ACC112 (cell line): ENCODE measurements at regions not wholly inside any gene's neighbourhood (a gene's known extent, or its start where the extent isn't known, plus 50 kb on each side); places are given as distances from the start of the nearest gene placed in this dataset.

ENCODE experiments used
- H2AFZ ChIP-seq: fragments of 200-600 bp; sonication (generic); one replicate; pipeline ENCODE4 v1.6.0; 2017; ENCODE audit warnings: antibody characterized with exemption, low read length; ENCODE audit not compliant: unreplicated experiment
- H3K27ac ChIP-seq: fragments of 200-600 bp; sonication (generic); 2 replicates; pipeline ENCODE4 v1.5.1; 2014; ENCODE audit warnings: low read depth, mild to moderate bottlenecking, antibody characterized with exemption, low read length, moderate library complexity
- H3K27me3 ChIP-seq: fragments of 200-600 bp; sonication (generic); 2 replicates; pipeline ENCODE4 v1.6.1; 2014; ENCODE audit warnings: mild to moderate bottlenecking, antibody characterized with exemption, low read length, moderate library complexity, mixed read lengths; ENCODE audit not compliant: insufficient read depth
- H3K36me3 ChIP-seq: fragments of 200-600 bp; sonication (generic); 2 replicates; pipeline ENCODE4 v1.6.1; 2016; ENCODE audit warnings: mild to moderate bottlenecking, antibody characterized with exemption, low read length, moderate library complexity, mixed read lengths; ENCODE audit not compliant: insufficient read depth
- H3K4me1 ChIP-seq: fragments of 200-600 bp; sonication (generic); one replicate; pipeline ENCODE4 v1.6.1; 2016; ENCODE audit warnings: low read length, mixed read lengths; ENCODE audit not compliant: insufficient read depth, unreplicated experiment, control insufficient read depth
- H3K4me3 ChIP-seq: fragments of 200-600 bp; sonication (generic); 2 replicates; pipeline ENCODE4 v1.5.1; 2014; ENCODE audit warnings: mild to moderate bottlenecking, low read depth, low read length
- H3K79me2 ChIP-seq: fragments of 200-600 bp; sonication (generic); one replicate; pipeline ENCODE4 v1.6.0; 2016; ENCODE audit warnings: low read length; ENCODE audit not compliant: control insufficient read depth, unreplicated experiment, insufficient read depth

- H3K79me2 ChIP-seq, result no peaks in the 10 kb centered on the region
- no peak overlapping the region for H3K4me3 ChIP-seq
- H3K27ac ChIP-seq, result no peak overlapping the region
- no peak overlapping the region for H2AFZ ChIP-seq
- no peaks in the 10 kb centered on the region for H3K36me3 ChIP-seq
- peaks cover 5% of the 10 kb centered on the region for H3K4me1 ChIP-seq
- H3K27me3 ChIP-seq, result peaks cover 62% of the 10 kb centered on the region
These were observed 155.2 kb upstream of the AVPR1A start for GRCh38 chr12:63305901-63306875.

- Histone ChIP-seq H3K27me3 (peaks cover 69% of the 10 kb centered on the region), H3K79me2 (no peaks in the 10 kb centered on the region), H2AFZ (no peak overlapping the region), H3K4me3 (no peak overlapping the region), H3K27ac (no peak overlapping the region), H3K4me1 (peaks cover 5% of the 10 kb centered on the region), H3K36me3 (no peaks in the 10 kb centered on the region)
These were observed 153.9 kb upstream of the AVPR1A start for GRCh38 chr12:63304887-63305316.

DNA sequence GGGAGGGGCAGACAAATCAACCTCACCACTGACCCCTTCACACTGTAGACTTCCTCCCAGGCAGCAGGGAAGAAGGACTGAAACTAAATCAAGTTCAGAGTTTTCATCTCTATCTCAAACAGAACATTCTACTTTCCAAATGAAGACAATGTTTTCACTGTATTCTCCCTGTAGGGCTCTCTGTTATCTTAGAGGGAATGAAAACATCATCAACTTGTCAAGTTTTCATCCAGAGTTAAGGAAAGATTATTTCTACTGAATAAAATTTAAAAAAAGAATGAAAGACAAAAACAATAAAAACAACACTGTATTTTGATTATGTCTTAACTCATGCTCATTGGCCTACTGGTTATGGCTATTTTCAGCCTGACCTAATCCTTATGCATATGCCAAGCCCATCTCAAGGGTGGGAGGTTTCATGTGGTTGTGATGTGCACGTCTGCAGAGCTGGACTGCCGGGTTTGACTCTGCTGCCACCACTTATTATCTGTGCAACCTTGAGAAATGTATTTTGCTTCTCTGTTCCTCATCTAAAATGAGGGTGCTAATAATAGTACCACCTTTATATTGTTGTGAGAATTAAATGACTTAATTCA lies 152.0 kb upstream of the AVPR1A start:
- no peaks in the 10 kb centered on the region for H3K36me3 ChIP-seq
- no peaks in the 10 kb centered on the region for H3K79me2 ChIP-seq
- no peak overlapping the region for H3K27ac ChIP-seq
- H2AFZ ChIP-seq, result no peak overlapping the region
- H3K4me3 ChIP-seq, result no peak overlapping the region
- peaks cover 77% of the 10 kb centered on the region for H3K27me3 ChIP-seq
- H3K4me1 ChIP-seq, result no peaks in the 10 kb centered on the region

- no peak overlapping the region for H3K27ac ChIP-seq
- no peaks in the 10 kb centered on the region for H3K4me1 ChIP-seq
- H3K4me3 ChIP-seq, result no peak overlapping the region
- H3K36me3 ChIP-seq, result no peaks in the 10 kb centered on the region
- peaks cover 75% of the 10 kb centered on the region for H3K27me3 ChIP-seq
- H3K79me2 ChIP-seq, result no peaks in the 10 kb centered on the region
- no peak overlapping the region for H2AFZ ChIP-seq
These were observed 151.4 kb upstream of the AVPR1A start for GRCh38 chr12:63302269-63302940.

DNA sequence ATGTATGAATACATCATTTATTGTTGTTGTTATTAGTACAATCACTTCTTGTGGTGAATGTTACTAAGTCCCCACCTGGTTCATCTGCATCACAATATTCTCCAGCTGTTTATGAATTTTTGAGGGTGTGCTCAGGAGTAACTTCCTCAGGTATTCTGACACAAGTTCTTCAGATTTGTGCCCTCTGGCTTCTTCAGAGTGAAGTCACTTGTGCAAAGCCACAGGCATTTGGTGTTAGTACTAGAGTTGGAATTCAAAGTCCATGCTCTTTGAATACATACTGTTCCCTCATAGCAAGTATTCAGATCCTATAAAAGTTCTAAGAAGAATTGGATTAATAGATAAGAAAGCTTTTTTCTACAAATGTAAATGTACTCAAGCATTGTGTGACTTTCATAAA lies 150.3 kb upstream of the AVPR1A start:
- Histone ChIP-seq H3K79me2 (no peaks in the 10 kb centered on the region), H2AFZ (no peak overlapping the region), H3K4me3 (no peak overlapping the region), H3K27me3 (peaks cover 65% of the 10 kb centered on the region), H3K27ac (no peak overlapping the region), H3K4me1 (no peaks in the 10 kb centered on the region), H3K36me3 (no peaks in the 10 kb centered on the region)

DNA sequence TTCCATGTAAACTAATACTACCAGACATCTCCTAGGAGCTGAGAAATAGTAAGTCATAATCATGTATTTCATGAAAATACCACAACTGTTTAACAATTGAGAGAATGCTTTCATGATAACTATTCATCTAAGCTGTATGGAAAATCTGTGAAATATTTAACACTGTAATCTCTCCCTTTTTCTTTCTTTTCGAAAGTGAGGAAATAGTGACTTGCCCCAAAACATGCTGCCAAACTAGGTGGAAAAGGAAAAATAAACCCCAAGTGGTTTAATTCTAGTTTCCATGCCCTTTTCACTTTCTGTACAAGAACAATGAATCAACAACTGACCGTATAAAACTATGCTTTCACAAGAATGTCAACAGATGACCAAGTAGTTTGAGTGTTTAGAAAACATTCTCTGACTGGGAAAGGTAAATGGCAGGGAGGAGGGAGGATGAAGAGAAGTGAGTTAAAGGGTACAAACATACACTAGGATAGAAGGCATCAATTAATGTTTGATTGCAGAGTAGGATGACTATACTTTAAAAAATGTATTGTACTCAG lies 147.5 kb upstream of the AVPR1A start:
- Histone ChIP-seq H3K36me3 (no peaks in the 10 kb centered on the region), H3K27me3 (peaks cover 43% of the 10 kb centered on the region), H3K27ac (no peak overlapping the region), H3K4me1 (peaks cover 14% of the 10 kb centered on the region), H2AFZ (no peak overlapping the region), H3K79me2 (no peaks in the 10 kb centered on the region), H3K4me3 (no peak overlapping the region)

DNA sequence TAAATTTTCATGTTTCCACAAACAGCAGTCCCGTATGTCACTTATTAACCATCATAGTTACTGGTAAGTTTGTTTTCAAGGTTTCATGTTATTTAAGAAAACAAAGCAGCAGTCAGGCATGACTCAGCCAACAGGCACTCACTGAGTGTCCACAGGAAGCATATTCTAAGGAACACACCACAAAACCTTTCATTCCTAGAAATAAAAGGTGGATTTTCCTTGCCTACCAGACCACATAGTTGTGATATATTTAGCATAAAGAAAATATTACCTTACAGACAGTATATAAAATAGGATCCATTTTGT lies 143.3 kb upstream of the AVPR1A start:
- Histone ChIP-seq H3K4me1 (peaks cover 14% of the 10 kb centered on the region), H3K79me2 (no peaks in the 10 kb centered on the region), H3K36me3 (no peaks in the 10 kb centered on the region), H3K4me3 (no peak overlapping the region), H3K27ac (peak overlapping the region; percentile 44), H2AFZ (no peak overlapping the region), H3K27me3 (peaks cover 28% of the 10 kb centered on the region)

- Histone ChIP-seq H3K79me2 (no peaks in the 10 kb centered on the region), H2AFZ (no peak overlapping the region), H3K27ac (no peak overlapping the region), H3K4me1 (peaks cover 14% of the 10 kb centered on the region), H3K27me3 (peaks cover 32% of the 10 kb centered on the region), H3K4me3 (no peak overlapping the region), H3K36me3 (no peaks in the 10 kb centered on the region)
These were observed 141.6 kb upstream of the AVPR1A start for GRCh38 chr12:63292471-63293221.

GRCh38 chr12:63276537-63277365 lies 125.8 kb upstream of the AVPR1A start:
- H3K36me3 ChIP-seq, result no peaks in the 10 kb centered on the region
- peak overlapping the region; percentile 60 for H3K4me3 ChIP-seq
- no peaks in the 10 kb centered on the region for H3K79me2 ChIP-seq
- no peak overlapping the region for H2AFZ ChIP-seq
- peaks cover 28% of the 10 kb centered on the region for H3K27me3 ChIP-seq
- H3K4me1 ChIP-seq, result no peaks in the 10 kb centered on the region
- H3K27ac ChIP-seq, result no peak overlapping the region
